Immature natural killer cell (primary cell): ENCODE measurements at regions not wholly inside any gene's neighbourhood (a gene's known extent, or its start where the extent isn't known, plus 50 kb on each side); places are given as distances from the start of the nearest gene placed in this dataset.
"Not testable (repeated sequence)": the region's sequence is repeated elsewhere in the genome, so short reads cannot be mapped to it uniquely, and the experiment has no call there.

Experiments used
- DNase-seq, 3 donors: peaks; one replicate each; pipeline ENCODE4 v3.0.0; 2022; ENCODE audit warnings: mixed read lengths in 1 of 3
- H3K27ac Mint-ChIP-seq, 6 donors: one replicate each; pipeline ENCODE4 v1.8.0; 2020; ENCODE audit warnings: mixed read lengths in 6 of 6, mild to moderate bottlenecking in 5 of 6, inconsistent platforms in 4 of 6, moderate library complexity in 3 of 6
- H3K27me3 Mint-ChIP-seq, 3 donors: one replicate each; pipeline ENCODE4 v1.8.0; 2020 to 2021; ENCODE audit warnings: low read depth in 3 of 3, mild to moderate bottlenecking in 3 of 3, mixed read lengths in 3 of 3, moderate library complexity in 3 of 3, inconsistent platforms in 1 of 3
- H3K36me3 Mint-ChIP-seq, 3 donors: one replicate each; pipeline ENCODE4 v1.8.0; 2020; ENCODE audit warnings: mixed read lengths in 3 of 3, inconsistent platforms in 2 of 3, mild to moderate bottlenecking in 2 of 3
- H3K4me1 Mint-ChIP-seq, 2 donors: one replicate each; pipeline ENCODE4 v1.8.0; 2020; ENCODE audit warnings: inconsistent platforms in 2 of 2, mild to moderate bottlenecking in 2 of 2, mixed read lengths in 2 of 2, moderate library complexity in 1 of 2
- H3K4me3 Mint-ChIP-seq, 5 donors: one replicate each; pipeline ENCODE4 v1.8.0; 2020; ENCODE audit warnings: mild to moderate bottlenecking in 5 of 5, mixed read lengths in 5 of 5, inconsistent platforms in 3 of 5, moderate library complexity in 3 of 5
- H3K9me3 Mint-ChIP-seq, 6 donors: one replicate each; pipeline ENCODE4 v1.8.0; 2020; ENCODE audit warnings: mild to moderate bottlenecking in 6 of 6, mixed read lengths in 6 of 6, inconsistent platforms in 4 of 6, moderate library complexity in 3 of 6

GRCh38 chr2:31674446-31674845 is 93.7 kb upstream of the SRD5A2 start:
- Mint-ChIP-seq H3K9me3 (peaks cover 16 to 42% (median 26%) of the 10 kb centered on the region in 6 donors), H3K27me3 (peaks cover 2 to 3% (median 2%) of the 10 kb centered on the region in 3 donors)
- DNase-seq: no peak

DNA sequence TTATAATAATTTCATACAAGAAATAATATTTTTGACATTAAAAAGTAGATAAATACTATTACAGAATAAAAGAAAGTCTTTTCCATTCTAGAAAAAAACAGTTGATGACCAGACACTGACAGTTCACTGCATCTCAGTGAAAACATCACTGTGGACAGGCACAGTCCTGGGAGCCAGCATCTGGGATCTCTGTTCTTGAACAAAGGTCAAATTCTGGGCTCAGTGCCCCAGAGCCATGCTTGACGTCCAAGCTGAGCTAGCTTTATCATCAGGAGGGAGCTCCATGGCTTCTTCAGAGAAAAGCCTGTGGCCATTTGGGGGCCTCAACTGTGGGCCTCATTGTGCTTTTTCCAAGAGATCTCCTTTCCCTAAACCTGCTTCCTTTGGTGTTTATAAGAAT is 86.1 kb upstream of the SRD5A2 start:
- Mint-ChIP-seq H3K4me1 (no peaks in the 10 kb centered on the region), H3K27ac (no peak overlapping the region), H3K9me3 (peaks cover 0 to 8% (median 2%) of the 10 kb centered on the region in 6 donors), H3K4me3 (no peak overlapping the region), H3K36me3 (no peaks in the 10 kb centered on the region), H3K27me3 (peaks cover 0 to 3% (median 0%) of the 10 kb centered on the region in 3 donors)
- DNase-seq: no peak

More at GRCh38 chr2:31674446-31674845, 93.7 kb upstream of the SRD5A2 start:
- Mint-ChIP-seq H3K4me1 (no peaks in the 10 kb centered on the region), H3K4me3 (no peak overlapping the region), H3K27ac (no peak overlapping the region), H3K36me3 (peaks cover 0 to 3% (median 0%) of the 10 kb centered on the region in 3 donors)

GRCh38 chr2:31664949-31665724 is 84.4 kb upstream of the SRD5A2 start:
- Mint-ChIP-seq H3K27me3 (peaks cover 0 to 3% (median 0%) of the 10 kb centered on the region in 3 donors), H3K9me3 (peaks cover 0 to 6% (median 0%) of the 10 kb centered on the region in 6 donors), H3K4me1 (no peaks in the 10 kb centered on the region), H3K4me3 (no peak overlapping the region), H3K27ac (no peak overlapping the region), H3K36me3 (no peaks in the 10 kb centered on the region)
- DNase-seq: no peak

DNA sequence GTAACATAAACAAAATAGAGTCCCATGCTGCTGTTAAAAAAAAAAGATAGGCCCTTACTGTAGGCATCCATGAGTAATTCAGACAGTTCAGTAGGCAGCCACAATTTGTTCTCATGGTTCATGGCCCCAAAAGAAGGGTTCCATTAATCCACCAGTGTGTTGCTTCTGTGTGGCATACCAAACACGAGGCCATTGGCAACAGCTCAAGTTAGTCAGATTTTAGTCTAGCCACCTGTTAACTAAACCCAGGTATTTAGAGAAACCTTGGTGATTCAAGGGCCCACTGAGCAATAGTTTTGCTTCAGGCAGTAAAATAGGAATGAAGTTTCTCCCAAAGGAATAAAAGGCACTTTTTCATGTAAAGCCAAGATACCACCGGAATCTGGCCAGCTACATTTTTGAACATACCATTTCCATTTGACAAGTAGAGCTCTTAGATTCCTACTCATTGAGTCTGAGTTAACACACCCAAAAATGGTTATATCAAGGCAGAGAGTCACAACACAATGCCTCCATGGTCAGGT is 80.1 kb upstream of the SRD5A2 start:
- Mint-ChIP-seq H3K4me1 (no peaks in the 10 kb centered on the region), H3K4me3 (no peak overlapping the region), H3K27me3 (peaks cover 0 to 10% (median 0%) of the 10 kb centered on the region in 3 donors), H3K27ac (no peak overlapping the region), H3K9me3 (peaks cover 0 to 6% (median under 1%) of the 10 kb centered on the region in 6 donors), H3K36me3 (no peaks in the 10 kb centered on the region)
- DNase-seq: no peak

- no peak overlapping the region for H3K4me3 Mint-ChIP-seq
- peaks cover 0 to 10% (median 0%) of the 10 kb centered on the region in 3 donors for H3K27me3 Mint-ChIP-seq
- no peak overlapping the region for H3K27ac Mint-ChIP-seq
- DNase-seq: no peak
- no peaks in the 10 kb centered on the region for H3K36me3 Mint-ChIP-seq
- H3K4me1 Mint-ChIP-seq: no peaks in the 10 kb centered on the region
- H3K9me3 Mint-ChIP-seq: peaks cover 0 to 6% (median under 1%) of the 10 kb centered on the region in 6 donors
Observed at GRCh38 chr2:31660165-31660564, 79.4 kb upstream of the SRD5A2 start.

DNA sequence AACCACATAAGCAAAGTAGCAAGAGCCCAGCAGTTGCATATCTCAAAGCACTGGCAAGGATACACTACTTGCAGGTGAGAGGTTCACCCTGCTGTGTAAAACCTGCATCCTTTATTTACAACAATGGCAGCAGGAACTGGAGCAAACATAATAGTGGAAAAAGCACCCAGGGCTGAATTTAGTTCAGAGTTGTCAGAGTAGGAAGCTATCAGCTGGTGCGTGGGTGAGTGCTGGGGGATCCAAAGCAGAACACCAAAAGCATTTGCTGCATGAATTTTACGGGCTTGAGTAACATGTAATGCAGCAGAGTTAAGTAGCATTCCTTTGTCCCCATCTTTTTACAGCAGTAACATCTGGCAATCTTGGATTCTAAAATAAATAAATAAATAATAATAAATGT is 73.5 kb upstream of the SRD5A2 start:
- no peak overlapping the region for H3K27ac Mint-ChIP-seq
- H3K36me3 Mint-ChIP-seq: no peaks in the 10 kb centered on the region
- H3K4me1 Mint-ChIP-seq: no peaks in the 10 kb centered on the region
- H3K27me3 Mint-ChIP-seq: peaks cover 0 to 16% (median 2%) of the 10 kb centered on the region in 3 donors
- no peak for DNase-seq
- H3K4me3 Mint-ChIP-seq: no peak overlapping the region
- peaks cover 0 to 5% (median 0%) of the 10 kb centered on the region in 6 donors for H3K9me3 Mint-ChIP-seq

- Mint-ChIP-seq H3K4me1 (no peaks in the 10 kb centered on the region), H3K36me3 (no peaks in the 10 kb centered on the region), H3K27me3 (peaks cover 0 to 11% (median 4%) of the 10 kb centered on the region in 3 donors), H3K9me3 (peaks cover 0 to 3% (median 0%) of the 10 kb centered on the region in 6 donors), H3K4me3 (no peak overlapping the region), H3K27ac (no peak overlapping the region)
- no peak for DNase-seq
Observed at GRCh38 chr2:31651736-31652135, 71.0 kb upstream of the SRD5A2 start.

GRCh38 chr2:31651267-31651666 is 70.5 kb upstream of the SRD5A2 start:
- no peak overlapping the region for H3K4me3 Mint-ChIP-seq
- H3K36me3 Mint-ChIP-seq: no peaks in the 10 kb centered on the region

GRCh38 chr2:31644551-31644950 is 63.8 kb upstream of the SRD5A2 start:
- Mint-ChIP-seq H3K27ac (no peak overlapping the region), H3K27me3 (peaks cover 2 to 6% (median 3%) of the 10 kb centered on the region in 3 donors), H3K36me3 (no peaks in the 10 kb centered on the region), H3K9me3 (peaks cover 0 to 3% (median 0%) of the 10 kb centered on the region in 6 donors), H3K4me1 (no peaks in the 10 kb centered on the region), H3K4me3 (no peak overlapping the region)
- DNase-seq: no peak

More at GRCh38 chr2:31651267-31651666, 70.5 kb upstream of the SRD5A2 start:
- Mint-ChIP-seq H3K27me3 (peaks cover 0 to 11% (median 4%) of the 10 kb centered on the region in 3 donors), H3K9me3 (peaks cover 0 to 3% (median 0%) of the 10 kb centered on the region in 6 donors), H3K4me1 (no peaks in the 10 kb centered on the region), H3K27ac (no peak overlapping the region)
- no peak for DNase-seq

GRCh38 chr2:31642707-31643106 is 62.0 kb upstream of the SRD5A2 start:
- Mint-ChIP-seq H3K9me3 (peaks cover 0 to 3% (median 0%) of the 10 kb centered on the region in 6 donors), H3K27me3 (peaks cover 2 to 11% (median 3%) of the 10 kb centered on the region in 3 donors), H3K36me3 (no peaks in the 10 kb centered on the region), H3K4me3 (no peak overlapping the region), H3K27ac (no peak overlapping the region), H3K4me1 (no peaks in the 10 kb centered on the region)
- DNase-seq: no peak

DNA sequence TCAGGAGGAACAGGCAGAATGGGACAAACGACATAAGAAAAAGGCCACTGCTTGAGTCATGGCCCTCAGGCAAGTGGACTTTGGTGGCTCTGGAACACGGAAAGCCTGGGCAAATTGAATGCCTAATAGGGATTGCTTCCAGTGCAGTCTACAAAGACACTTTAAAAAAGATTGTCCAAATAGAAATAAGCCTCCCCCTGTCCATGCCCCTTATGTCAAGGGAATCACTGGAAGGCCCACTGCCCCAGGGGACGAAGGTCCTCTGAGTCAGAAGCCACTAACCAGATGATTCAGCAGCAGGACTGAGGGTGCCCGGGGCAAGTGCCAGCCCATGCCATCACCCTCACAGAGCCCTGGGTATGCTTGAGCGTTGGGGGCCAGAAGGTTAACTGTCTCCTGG is 51.5 kb upstream of the SRD5A2 start:
- H3K27me3 Mint-ChIP-seq, H3K4me1 Mint-ChIP-seq, H3K4me3 Mint-ChIP-seq, H3K36me3 Mint-ChIP-seq, H3K27ac Mint-ChIP-seq, DNase-seq: not testable (repeated sequence)
- H3K9me3 Mint-ChIP-seq: peaks cover 0 to 13% (median 5%) of the 10 kb centered on the region in 6 donors
